ENCODE measurements at regions not wholly inside any gene's neighbourhood (a gene's known extent, or its start where the extent isn't known, plus 50 kb on each side); places are given as distances from the start of the nearest gene placed in this dataset.
"Not testable (repeated sequence)": the region's sequence is repeated elsewhere in the genome, so short reads cannot be mapped to it uniquely, and the experiment has no call there.

DNA sequence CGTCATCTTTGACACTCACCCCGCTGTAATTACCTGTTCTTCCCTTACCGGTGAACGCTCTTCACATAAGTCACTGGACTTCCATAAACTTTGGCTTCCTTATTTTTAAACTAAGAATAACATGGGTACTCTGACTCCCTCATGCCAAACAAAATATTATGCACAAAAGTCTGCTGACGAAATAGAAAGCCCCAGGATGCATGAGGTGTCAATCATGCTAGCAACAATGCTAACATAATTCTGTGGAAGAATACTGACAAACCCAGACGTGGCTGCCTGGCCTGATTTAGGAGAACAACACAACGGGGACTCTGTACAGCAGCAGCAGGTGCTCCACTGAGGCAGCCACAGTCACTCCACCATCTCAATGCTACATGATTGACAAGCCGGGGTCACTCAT, 137.5 kb downstream of the CCDC71L start:
- no peak for DNase-seq (ENCODE audit: low spot score)

- no peak for DNase-seq (ENCODE audit: low spot score)
Measured at GRCh38 chr7:106522696-106523095, 138.3 kb downstream of the CCDC71L start.

DNA sequence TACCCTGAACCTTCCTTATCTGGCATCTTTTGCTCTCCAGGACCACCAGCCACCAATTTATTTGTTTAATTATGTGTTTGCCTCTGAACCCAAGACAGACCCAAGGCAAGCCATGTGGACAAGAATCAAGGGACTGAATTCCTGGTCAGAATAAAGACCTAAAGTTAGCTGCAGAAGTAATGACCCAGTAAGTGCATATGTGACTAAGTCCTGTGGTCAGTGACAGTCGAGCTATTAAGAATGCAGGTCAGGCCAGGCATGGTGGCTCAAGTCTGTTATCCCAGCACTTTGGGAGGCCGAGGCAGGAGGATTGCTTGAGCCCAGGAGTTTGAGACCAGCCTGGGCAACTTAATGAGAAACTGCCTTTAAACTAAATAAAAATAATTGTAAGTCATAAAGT, 139.4 kb downstream of the CCDC71L start:
- DNase-seq (ENCODE audit: low spot score), result no peak

DNA sequence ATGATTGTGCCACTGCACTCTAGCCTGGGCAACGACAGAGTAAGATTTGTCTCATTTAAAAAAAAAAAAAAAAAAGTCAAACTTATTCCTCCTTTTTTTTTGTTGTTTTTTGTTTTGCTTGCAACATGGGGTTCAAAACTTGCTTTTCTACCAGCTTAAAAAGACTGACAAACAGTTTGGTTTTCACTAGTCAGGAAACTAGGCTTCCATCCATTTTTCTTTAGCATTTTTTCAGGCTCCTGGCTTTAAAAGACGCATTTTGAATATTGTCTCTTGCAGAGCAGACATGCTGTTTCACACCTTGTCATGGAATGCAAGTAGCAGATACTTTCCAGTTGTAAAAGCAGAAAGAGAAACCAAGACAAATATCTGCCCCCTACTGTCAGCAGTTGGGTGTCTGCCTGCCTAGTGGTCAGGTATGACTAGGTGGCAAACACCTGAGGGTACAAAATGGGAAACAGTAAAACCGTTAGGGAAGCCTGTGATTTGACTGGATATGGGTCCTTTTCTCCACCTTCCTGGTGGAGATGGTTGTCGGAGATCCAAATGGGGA, 139.9 kb downstream of the CCDC71L start:
- DNase-seq (ENCODE audit: low spot score), result no peak

DNA sequence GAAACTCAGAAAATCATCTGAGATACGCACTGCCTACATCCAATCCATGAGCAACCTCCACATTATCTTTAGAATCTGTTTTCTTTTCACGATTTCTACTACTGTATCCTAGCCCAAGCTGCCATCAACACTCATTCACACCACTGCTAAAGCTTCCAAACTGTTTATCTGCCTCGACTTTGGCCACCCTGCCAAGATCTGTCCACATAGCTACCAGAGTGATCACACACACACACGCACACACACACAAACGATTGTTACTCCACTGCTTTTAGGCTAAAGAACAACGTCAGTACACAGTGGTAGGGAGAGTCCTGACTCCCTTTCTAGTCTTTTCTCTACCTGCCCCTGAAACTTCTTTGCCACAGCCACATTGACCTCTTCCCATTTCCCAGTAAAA, 142.0 kb downstream of the CCDC71L start:
- no peak for DNase-seq (ENCODE audit: low spot score)

- no peak for DNase-seq (ENCODE audit: low spot score)
Measured at GRCh38 chr7:106518239-106518638, 142.7 kb downstream of the CCDC71L start.

DNA sequence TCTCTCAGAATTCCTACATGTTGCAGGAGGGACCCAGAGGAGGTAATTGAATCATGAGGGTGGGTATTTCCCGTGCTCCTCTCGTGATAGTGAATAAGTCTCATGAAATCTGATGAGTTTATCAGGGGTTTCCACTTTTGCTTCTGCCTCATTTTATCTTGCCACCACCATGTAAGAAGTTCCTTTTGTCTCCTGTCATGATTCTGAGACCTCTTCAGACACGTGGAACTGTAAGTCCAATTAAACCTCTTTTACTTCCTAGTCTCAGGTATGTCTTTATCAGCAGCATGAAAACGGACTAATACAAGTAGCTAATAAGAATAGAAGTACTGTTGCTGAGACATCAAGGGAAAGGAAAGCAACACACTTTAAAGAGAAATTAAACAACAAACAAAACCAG, 143.4 kb downstream of the CCDC71L start:
- DNase-seq (ENCODE audit: low spot score), result no peak

GRCh38 chr7:106515321-106515720, 145.6 kb downstream of the CCDC71L start:
- DNase-seq (ENCODE audit: low spot score), result no peak

- no peak for DNase-seq (ENCODE audit: low spot score)
Measured at GRCh38 chr7:106514881-106515280, 146.1 kb downstream of the CCDC71L start.

DNA sequence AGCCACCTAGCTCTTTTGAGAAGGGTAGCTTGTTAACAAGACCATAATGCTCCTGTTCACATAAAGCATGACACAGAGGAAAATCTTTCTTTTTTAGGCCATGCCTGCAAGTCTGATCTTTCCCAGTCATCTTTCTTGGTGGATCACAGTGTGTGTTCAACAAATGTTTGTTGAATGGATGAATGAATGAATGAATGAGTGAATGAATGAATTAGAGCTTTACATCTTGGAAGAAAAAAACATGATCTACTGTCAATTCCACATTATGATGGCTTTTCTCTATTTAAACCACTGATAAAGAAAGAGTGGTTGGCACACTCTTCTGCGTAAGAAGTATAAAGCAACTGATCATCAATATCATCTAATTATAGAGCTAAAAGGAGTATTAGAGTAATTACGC, 148.7 kb downstream of the CCDC71L start:
- DNase-seq (ENCODE audit: low spot score), result no peak

DNA sequence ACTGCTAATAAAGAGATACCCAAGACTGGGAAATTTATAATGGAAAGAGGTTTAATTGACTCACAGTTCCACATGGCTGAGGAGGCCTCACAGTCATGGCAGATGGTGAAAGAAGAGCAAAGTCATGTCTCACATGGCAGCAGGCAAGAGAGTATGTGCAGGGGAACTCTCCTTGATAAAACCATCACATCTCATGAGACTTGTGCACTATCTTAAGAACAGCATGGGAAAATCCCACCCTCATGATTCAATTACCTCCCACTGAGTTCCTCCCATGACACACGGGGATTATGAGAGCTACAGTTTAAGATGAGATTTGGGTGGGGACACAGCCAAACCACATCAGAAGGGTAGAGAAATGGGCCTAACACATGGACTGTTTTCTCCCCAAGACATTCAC, 156.3 kb downstream of the CCDC71L start:
- no peak for DNase-seq (ENCODE audit: low spot score)

DNA sequence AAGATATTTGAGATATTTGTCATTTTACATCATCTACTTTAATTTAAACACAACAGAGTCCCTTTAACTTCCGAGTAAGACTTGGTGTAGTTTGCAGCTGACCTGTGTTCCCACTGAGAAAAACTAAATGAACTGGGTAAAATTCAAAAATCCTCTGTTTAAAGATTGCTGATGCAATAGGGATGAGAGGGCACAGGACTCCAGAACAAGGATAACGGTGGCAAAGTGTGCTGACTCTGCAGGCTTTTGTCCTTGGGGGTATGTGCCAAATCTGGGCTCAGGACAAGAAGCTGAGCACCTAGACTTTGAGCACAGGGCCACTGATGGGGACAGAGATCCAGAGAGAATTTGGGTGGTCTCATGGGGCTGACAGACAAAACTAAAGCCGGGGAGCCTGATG, 156.8 kb downstream of the CCDC71L start:
- DNase-seq (ENCODE audit: low spot score), result no peak

GRCh38 chr7:106503626-106504025, 157.3 kb downstream of the CCDC71L start:
- no peak for DNase-seq (ENCODE audit: low spot score)

DNA sequence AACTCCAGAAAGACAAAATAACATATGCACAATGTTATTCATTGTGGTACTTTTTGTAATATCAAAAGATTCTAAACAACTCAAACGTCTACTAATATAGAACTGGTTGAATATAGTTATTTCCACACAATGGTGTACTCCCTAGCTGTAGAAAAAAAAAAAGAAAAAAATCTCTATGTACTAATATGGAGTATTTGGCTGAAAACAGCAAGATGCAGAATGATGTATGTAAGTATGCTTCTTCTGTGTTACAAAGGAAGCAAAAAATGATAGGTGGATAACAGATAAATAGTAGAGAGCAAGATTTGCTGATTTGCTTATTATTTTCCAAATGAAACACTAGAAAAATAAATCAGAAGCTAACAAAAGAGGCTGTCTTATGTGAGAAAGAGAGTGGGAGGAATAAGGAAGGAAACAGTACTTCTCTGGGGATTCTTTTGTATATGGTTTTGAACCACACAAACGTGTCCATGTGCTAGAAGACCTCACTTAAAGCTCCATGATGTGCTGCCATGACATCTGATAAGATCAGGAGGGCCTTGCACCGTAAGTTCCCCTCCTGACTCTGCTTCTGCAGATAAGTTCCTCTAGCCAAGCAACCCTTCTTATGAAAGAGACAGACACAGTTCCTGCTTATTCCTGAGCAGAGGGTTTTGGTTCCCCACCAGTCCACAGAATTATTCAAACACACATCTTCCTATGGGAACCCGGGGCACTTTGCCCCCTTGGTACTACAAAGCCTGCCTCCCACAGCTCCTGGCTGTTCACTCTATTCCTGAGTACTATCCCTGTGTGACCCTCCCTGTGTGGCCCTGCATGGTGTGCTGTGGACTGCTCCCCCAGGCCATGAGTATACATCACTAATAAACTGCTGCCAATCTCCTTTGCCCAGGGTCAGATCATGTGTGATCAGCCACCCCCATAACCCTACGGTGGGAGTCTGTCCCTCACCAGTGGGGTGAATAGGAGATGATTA, 159.1 kb downstream of the CCDC71L start:
- no peak for DNase-seq (ENCODE audit: low spot score)

DNA sequence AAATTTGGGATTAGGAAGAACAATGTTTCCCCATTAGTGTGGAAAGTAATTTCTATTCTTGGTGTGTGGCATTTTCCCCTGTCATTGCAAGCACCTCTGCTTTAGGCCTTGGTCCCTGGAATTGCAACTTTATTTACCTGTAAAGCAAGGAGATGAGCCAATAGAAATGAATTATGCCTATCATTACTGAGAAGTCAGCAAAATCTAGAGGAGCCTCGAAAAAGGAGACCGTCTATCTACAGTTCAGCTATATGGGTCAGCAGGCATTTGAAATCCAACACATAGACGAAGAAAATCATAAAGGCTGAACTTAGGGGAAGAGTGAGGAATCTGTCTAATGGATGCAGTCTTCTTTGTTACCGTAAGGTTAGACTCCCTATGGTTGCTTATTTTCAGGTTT, 161.1 kb downstream of the CCDC71L start:
- no peak for DNase-seq (ENCODE audit: low spot score)

DNA sequence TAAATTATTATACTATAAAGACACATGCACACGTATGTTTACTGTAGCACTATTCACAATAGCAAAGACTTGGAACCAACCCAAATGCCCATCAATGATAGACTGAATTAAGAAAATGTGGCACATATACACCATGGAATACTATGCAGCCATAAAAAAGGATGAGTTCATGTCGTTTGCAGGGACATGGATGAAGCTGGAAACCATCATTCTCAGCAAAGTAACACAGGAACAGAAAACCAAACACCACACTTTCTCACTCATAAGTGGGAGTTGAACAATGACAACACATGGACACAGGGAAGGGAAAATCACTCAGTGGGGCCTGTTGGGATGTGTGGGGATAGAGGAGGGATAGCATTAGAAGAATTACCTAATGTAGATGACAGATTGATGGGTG, 163.0 kb downstream of the CCDC71L start:
- DNase-seq (ENCODE audit: low spot score), result not testable (repeated sequence)

DNA sequence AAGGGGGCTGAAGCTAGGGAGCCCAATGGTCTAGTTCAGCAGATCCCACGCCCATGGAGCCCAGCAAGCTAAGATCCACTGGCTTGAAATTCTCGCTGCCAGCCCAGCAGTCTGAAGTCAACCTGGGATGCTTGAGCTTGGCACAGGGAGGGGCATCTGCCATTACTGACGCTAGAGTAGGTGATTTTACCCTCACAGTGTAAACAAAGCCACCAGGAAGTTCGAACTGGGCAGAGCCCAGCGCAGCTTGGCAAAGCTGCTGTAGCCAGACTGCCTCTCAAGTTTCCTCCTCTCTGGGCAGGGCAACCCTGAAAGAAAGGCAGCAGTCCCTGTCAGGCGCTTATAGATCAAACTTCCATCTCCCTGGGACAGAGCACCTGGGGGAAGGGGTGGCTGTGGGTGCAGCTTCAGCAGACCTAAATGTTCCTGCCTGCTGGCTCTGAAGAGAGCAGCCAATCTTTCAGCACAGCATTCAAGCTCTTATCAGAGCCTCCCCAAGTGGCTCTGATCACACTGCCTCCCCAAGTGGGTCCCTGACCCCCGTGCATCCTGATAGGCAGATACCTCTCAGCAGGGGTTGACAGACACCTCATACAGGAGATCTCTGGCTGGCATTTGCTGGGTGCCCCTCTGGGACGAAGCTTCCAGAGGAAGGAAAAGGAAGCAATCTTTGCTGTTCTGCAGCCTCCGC, 167.8 kb downstream of the CCDC71L start:
- DNase-seq (ENCODE audit: low spot score), result peak; percentile 54

GRCh38 chr7:106488465-106488864, 172.5 kb downstream of the CCDC71L start:
- no peak for DNase-seq (ENCODE audit: low spot score)

- DNase-seq (ENCODE audit: low spot score), result no peak
Measured at GRCh38 chr7:106487892-106488291, 173.1 kb downstream of the CCDC71L start.

GRCh38 chr7:106486331-106486730, 174.6 kb downstream of the CCDC71L start:
- no peak for DNase-seq (ENCODE audit: low spot score)

- no peak for DNase-seq (ENCODE audit: low spot score)
Measured at GRCh38 chr7:106485919-106486318, 175.0 kb downstream of the CCDC71L start.

- DNase-seq (ENCODE audit: low spot score), result no peak
Measured at GRCh38 chr7:106485031-106485551, 175.9 kb downstream of the CCDC71L start.

- no peak for DNase-seq (ENCODE audit: low spot score)
Measured at GRCh38 chr7:106484562-106484961, 176.4 kb downstream of the CCDC71L start.

All from ureter (tissue), 1 donor.